Right hindlimb (tissue), 1 donor: ENCODE measurements at regions not wholly inside any gene's neighbourhood (a gene's known extent, or its start where the extent isn't known, plus 50 kb on each side); places are given as distances from the start of the nearest gene placed in this dataset.

Experiments
- DNase-seq: peaks from one replicate; pipeline ENCODE4 v3.0.0-alpha.2; 2018

- no peak for DNase-seq
Observed at GRCh38 chr22:49331223-49331815, 496.4 kb downstream of the BRD1 start.

- no peak for DNase-seq
Observed at GRCh38 chr22:49330421-49331222, 497.1 kb downstream of the BRD1 start.

GRCh38 chr22:49329636-49330035 is 498.0 kb downstream of the BRD1 start:
- DNase-seq: no peak

- no peak for DNase-seq
Observed at GRCh38 chr22:49328630-49329405, 498.9 kb downstream of the BRD1 start.

GRCh38 chr22:49328118-49328475 is 499.6 kb downstream of the BRD1 start:
- DNase-seq: no peak

- no peak for DNase-seq
Observed at GRCh38 chr22:49327411-49328117, 500.1 kb downstream of the BRD1 start.

- DNase-seq: no peak
Observed at GRCh38 chr22:49326558-49326957, 501.1 kb downstream of the BRD1 start.

GRCh38 chr22:49325531-49326395 is 501.9 kb downstream of the BRD1 start:
- no peak for DNase-seq

GRCh38 chr22:49324527-49325491 is 502.9 kb downstream of the BRD1 start:
- DNase-seq: no peak

- no peak for DNase-seq
Observed at GRCh38 chr22:49323751-49324415, 503.8 kb downstream of the BRD1 start.

GRCh38 chr22:49322861-49323622 is 504.6 kb downstream of the BRD1 start:
- no peak for DNase-seq

- no peak for DNase-seq
Observed at GRCh38 chr22:49322231-49322630, 505.4 kb downstream of the BRD1 start.

- no peak for DNase-seq
Observed at GRCh38 chr22:49321477-49322055, 506.1 kb downstream of the BRD1 start.

- DNase-seq: no peak
Observed at GRCh38 chr22:49320714-49321476, 506.8 kb downstream of the BRD1 start.

- DNase-seq: no peak
Observed at GRCh38 chr22:49317369-49317768, 510.3 kb downstream of the BRD1 start.

- no peak for DNase-seq
Observed at GRCh38 chr22:49312601-49313000, 515.1 kb downstream of the BRD1 start.

GRCh38 chr22:49310354-49310753 is 517.3 kb downstream of the BRD1 start:
- DNase-seq: no peak

- DNase-seq: no peak
Observed at GRCh38 chr22:49308300-49308699, 519.4 kb downstream of the BRD1 start.
